ENCODE measurements at regions not wholly inside any gene's neighbourhood (a gene's known extent, or its start where the extent isn't known, plus 50 kb on each side); places are given as distances from the start of the nearest gene placed in this dataset.

- Histone ChIP-seq H3K4me3 (replicated peaks in 1 of 2; ENCODE audit: low read depth in 1 of 2, low read length in 2 of 2) (no peak overlapping the region), H3K4me1 (ENCODE audit: control insufficient read depth in 1 of 2, insufficient read depth in 2 of 2, low read length in 2 of 2) (peaks cover 0 to 1% of the 10 kb centered on the region in 2 experiments; a peak in 2 of 4 replicates), H3K79me2 (ENCODE audit: insufficient read depth, low read length) (no peaks in the 10 kb centered on the region), H3K4me2 (ENCODE audit: low read length) (no peak overlapping the region), H3K9me3 (ENCODE audit: control insufficient read depth in 1 of 2, insufficient read depth in 1 of 2, low read depth in 1 of 2, low read length in 2 of 2) (no peaks in the 10 kb centered on the region), H2AFZ (ENCODE audit: low read depth, low read length, poor library complexity, severe bottlenecking) (no peak overlapping the region), H3K27ac (ENCODE audit: low read depth, low read length) (no peak overlapping the region), H4K20me1 (ENCODE audit: insufficient read depth) (no peaks in the 10 kb centered on the region), H3K36me3 (ENCODE audit: control insufficient read depth in 1 of 2, insufficient read depth in 2 of 2, low read length in 2 of 2) (no peaks in the 10 kb centered on the region), H3K9me2 (ENCODE audit: insufficient read depth) (no peaks in the 10 kb centered on the region; the same call in 1 of the 2 replicates), H3K9ac (ENCODE audit: low read length) (no peak overlapping the region), H3K27me3 (ENCODE audit: insufficient read depth, low read length) (no peaks in the 10 kb centered on the region)
- intact Hi-C loops (cut with micrococcal nuclease): no loop called here
- POLR2A ChIA-PET: no interaction called here
- RAD21 ChIA-PET (ENCODE audit: low non-redundant PET in 1 of 2, low total read pairs in 2 of 2, uncharacterized antibody in 2 of 2, unreplicated experiment in 2 of 2): no interaction called here
- DNase-seq (ENCODE audit: low read depth, low spot score) (no peak), ATAC-seq (no peak)
- CTCF ChIA-PET: no interaction called here
- BruUV-seq (replicated peaks): no TSS peak
- TF ChIP-seq REST (IDR thresholded peaks at IDR 0.05; ENCODE audit: low read depth) (no peak), JUND (IDR thresholded peaks at IDR 0.05) (no peak), POLR2AphosphoS5 (IDR thresholded peaks at IDR 0.05; ENCODE audit: low read depth, low read length) (no peak), RAD21 (IDR thresholded peaks at IDR 0.05; ENCODE audit: low read depth) (no peak), SRF (IDR thresholded peaks at IDR 0.05; ENCODE audit: low read depth) (no peak), CEBPB (IDR thresholded peaks at IDR 0.05; ENCODE audit: low read depth) (no peak), EZH2phosphoT487 (IDR thresholded peaks at IDR 0.05; ENCODE audit: borderline replicate concordance) (no peak), SP1 (IDR thresholded peaks at IDR 0.05; ENCODE audit: low read depth) (no peak), CTCF (IDR thresholded peaks at IDR 0.05 in 2 of 3, conservative IDR thresholded peaks at IDR 0.05 in 1 of 3; ENCODE audit: borderline replicate concordance in 1 of 3, insufficient read depth in 1 of 3, low read depth in 2 of 3, low read length in 2 of 3) (no peak), ZBTB33 (IDR thresholded peaks at IDR 0.05; ENCODE audit: extremely low read depth, insufficient replicate concordance, low read length) (no peak), ZFX (IDR thresholded peaks at IDR 0.05) (no peak)
- TF ChIP-seq, protein P1, sequence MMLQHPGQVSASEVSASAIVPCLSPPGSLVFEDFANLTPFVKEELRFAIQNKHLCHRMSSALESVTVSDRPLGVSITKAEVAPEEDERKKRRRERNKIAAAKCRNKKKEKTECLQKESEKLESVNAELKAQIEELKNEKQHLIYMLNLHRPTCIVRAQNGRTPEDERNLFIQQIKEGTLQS (IDR thresholded peaks at IDR 0.05): no peak
- TF ChIP-seq, protein P2, sequence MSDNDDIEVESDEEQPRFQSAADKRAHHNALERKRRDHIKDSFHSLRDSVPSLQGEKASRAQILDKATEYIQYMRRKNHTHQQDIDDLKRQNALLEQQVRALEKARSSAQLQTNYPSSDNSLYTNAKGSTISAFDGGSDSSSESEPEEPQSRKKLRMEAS (IDR thresholded peaks at IDR 0.05): no peak
These were observed 976.8 kb upstream of the ACVR2A start for GRCh38 chr2:146868051-146868450.
